ENCODE measurements at regions not wholly inside any gene's neighbourhood (a gene's known extent, or its start where the extent isn't known, plus 50 kb on each side); places are given as distances from the start of the nearest gene placed in this dataset.

DNA sequence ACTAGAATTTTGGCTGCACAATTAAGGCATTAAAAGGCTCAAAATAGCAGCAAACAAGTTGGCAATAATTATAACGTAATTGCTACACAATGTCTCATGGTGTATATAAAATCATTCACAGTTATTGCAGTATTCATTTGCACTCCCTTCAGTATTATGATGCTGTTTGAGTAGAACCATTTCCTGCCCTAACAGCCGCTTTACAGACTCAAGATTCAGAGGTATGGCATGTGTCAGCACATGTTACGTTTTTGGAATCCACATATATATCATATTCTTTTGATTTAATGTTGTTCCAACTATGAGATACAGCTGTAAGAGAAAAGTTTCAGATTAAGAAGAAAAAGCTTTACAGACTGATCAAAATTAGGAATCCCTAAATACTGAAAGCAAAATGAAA, 56.3 kb upstream of the NCKAP5 start:
- DNase-seq (ENCODE audit: low spot score): no peak
- no peak overlapping the region for H3K4me3 ChIP-seq
- no peak overlapping the region for H3K27ac ChIP-seq
- TF ChIP-seq CTCF (IDR thresholded peaks at IDR 0.05): no peak

- DNase-seq (ENCODE audit: low spot score): no peak
Measured at GRCh38 chr2:133627741-133628140, 59.5 kb upstream of the NCKAP5 start.

GRCh38 chr2:133633309-133633708, 65.0 kb upstream of the NCKAP5 start:
- no peak for DNase-seq (ENCODE audit: low spot score)
- Histone ChIP-seq H3K27ac (no peak overlapping the region), H3K4me3 (no peak overlapping the region)
- no peak for TF ChIP-seq CTCF (IDR thresholded peaks at IDR 0.05)

More at GRCh38 chr2:133627741-133628140, 59.5 kb upstream of the NCKAP5 start:
- TF ChIP-seq CTCF (IDR thresholded peaks at IDR 0.05): no peak
- Histone ChIP-seq H3K4me3 (no peak overlapping the region), H3K27ac (no peak overlapping the region)

- Histone ChIP-seq H3K27ac (no peak overlapping the region), H3K4me3 (peak overlapping the region; percentile 47)
- DNase-seq (ENCODE audit: low spot score): no peak
- no peak for TF ChIP-seq CTCF (IDR thresholded peaks at IDR 0.05)
Measured at GRCh38 chr2:133633881-133634409, 65.7 kb upstream of the NCKAP5 start.

GRCh38 chr2:133635131-133635530, 66.9 kb upstream of the NCKAP5 start:
- TF ChIP-seq CTCF (IDR thresholded peaks at IDR 0.05): no peak
- no peak for DNase-seq (ENCODE audit: low spot score)
- no peak overlapping the region for H3K27ac ChIP-seq
- H3K4me3 ChIP-seq: no peak overlapping the region

DNA sequence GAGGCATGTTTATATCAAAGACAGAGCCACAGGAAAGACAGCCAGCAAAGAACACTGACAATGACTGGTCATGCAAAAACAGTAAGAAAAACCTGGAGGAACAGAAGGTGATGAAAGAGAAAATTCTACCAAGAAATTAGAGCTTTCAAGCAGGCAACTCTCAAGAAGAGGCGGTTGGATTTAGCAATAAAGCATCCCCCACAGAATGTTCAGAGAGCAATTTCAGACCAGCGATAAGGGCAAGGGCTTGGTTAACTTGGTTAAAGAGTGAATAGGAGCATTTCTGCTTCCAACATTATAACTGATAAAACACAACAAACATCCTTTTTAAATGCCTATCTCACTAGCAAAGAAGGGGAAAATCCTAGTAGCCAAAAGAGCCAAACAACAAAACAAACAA, 68.0 kb upstream of the NCKAP5 start:
- no peak for TF ChIP-seq CTCF (IDR thresholded peaks at IDR 0.05)
- no peak overlapping the region for H3K27ac ChIP-seq
- no peak overlapping the region for H3K4me3 ChIP-seq
- no peak for DNase-seq (ENCODE audit: low spot score)

DNA sequence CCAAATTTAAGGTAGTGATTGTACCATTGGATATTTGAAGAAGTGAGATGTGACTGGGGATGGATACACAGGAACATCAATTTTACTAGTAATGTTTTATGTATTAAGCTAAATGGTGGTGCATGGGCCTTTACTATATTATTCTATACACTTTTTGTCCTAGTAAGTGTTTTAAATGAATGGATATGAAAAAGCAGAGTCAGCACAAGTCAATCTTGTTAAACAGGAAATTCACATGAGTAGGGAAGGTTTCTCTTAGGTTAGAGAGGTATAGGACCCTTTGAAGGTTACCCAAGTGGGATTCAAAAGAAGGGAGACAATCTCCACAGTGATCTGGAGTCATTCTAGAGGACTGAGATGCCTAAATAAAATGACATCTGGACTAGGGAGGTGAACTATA, 71.8 kb upstream of the NCKAP5 start:
- Histone ChIP-seq H3K27ac (no peak overlapping the region), H3K4me3 (no peak overlapping the region)
- DNase-seq (ENCODE audit: low spot score): no peak
- no peak for TF ChIP-seq CTCF (IDR thresholded peaks at IDR 0.05)

All from coronary artery (tissue), 2 donors.